ENCODE measurements at regions not wholly inside any gene's neighbourhood (a gene's known extent, or its start where the extent isn't known, plus 50 kb on each side); places are given as distances from the start of the nearest gene placed in this dataset.

DNA sequence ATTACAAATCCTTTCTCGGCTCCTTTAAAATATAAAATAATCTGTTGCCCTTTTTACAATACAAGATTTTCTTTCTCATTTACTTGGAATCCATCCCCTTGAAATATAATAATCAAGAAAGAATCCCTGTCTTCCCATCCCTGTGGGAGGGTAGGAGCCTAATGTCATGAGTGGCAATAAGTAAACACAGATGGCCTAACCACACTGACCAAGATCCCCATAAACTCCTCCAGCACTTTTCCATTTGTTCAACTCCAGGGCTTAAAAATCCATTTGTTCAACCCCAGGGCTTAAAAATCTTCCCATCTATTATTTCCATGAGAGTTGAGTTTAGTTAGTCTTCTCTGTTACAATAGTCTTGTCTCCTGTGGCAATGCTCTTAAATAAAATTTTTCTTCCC, 297.6 kb downstream of the CDH7 start:
- CTCF ChIA-PET (ENCODE audit: low intra/inter-chr PET ratio, low total read pairs), result no interaction called here
- ATAC-seq (no peak), FAIRE-seq (no peak)
- TF ChIP-seq, protein P1, sequence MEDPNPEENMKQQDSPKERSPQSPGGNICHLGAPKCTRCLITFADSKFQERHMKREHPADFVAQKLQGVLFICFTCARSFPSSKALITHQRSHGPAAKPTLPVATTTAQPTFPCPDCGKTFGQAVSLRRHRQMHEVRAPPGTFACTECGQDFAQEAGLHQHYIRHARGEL (CRISPR knock-in tag; IDR thresholded peaks at IDR 0.05), result no peak
- TF ChIP-seq, protein P2, sequence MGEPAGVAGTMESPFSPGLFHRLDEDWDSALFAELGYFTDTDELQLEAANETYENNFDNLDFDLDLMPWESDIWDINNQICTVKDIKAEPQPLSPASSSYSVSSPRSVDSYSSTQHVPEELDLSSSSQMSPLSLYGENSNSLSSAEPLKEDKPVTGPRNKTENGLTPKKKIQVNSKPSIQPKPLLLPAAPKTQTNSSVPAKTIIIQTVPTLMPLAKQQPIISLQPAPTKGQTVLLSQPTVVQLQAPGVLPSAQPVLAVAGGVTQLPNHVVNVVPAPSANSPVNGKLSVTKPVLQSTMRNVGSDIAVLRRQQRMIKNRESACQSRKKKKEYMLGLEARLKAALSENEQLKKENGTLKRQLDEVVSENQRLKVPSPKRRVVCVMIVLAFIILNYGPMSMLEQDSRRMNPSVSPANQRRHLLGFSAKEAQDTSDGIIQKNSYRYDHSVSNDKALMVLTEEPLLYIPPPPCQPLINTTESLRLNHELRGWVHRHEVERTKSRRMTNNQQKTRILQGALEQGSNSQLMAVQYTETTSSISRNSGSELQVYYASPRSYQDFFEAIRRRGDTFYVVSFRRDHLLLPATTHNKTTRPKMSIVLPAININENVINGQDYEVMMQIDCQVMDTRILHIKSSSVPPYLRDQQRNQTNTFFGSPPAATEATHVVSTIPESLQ (CRISPR knock-in tag; conservative IDR thresholded peaks at IDR 0.05), result no peak
- no peak for TF ChIP-seq ZNF232 (CRISPR knock-in tag; IDR thresholded peaks at IDR 0.05; ENCODE audit: borderline replicate concordance)
- TF ChIP-seq HHEX (CRISPR knock-in tag; IDR thresholded peaks at IDR 0.05), result no peak
- TF ChIP-seq, protein P3, sequence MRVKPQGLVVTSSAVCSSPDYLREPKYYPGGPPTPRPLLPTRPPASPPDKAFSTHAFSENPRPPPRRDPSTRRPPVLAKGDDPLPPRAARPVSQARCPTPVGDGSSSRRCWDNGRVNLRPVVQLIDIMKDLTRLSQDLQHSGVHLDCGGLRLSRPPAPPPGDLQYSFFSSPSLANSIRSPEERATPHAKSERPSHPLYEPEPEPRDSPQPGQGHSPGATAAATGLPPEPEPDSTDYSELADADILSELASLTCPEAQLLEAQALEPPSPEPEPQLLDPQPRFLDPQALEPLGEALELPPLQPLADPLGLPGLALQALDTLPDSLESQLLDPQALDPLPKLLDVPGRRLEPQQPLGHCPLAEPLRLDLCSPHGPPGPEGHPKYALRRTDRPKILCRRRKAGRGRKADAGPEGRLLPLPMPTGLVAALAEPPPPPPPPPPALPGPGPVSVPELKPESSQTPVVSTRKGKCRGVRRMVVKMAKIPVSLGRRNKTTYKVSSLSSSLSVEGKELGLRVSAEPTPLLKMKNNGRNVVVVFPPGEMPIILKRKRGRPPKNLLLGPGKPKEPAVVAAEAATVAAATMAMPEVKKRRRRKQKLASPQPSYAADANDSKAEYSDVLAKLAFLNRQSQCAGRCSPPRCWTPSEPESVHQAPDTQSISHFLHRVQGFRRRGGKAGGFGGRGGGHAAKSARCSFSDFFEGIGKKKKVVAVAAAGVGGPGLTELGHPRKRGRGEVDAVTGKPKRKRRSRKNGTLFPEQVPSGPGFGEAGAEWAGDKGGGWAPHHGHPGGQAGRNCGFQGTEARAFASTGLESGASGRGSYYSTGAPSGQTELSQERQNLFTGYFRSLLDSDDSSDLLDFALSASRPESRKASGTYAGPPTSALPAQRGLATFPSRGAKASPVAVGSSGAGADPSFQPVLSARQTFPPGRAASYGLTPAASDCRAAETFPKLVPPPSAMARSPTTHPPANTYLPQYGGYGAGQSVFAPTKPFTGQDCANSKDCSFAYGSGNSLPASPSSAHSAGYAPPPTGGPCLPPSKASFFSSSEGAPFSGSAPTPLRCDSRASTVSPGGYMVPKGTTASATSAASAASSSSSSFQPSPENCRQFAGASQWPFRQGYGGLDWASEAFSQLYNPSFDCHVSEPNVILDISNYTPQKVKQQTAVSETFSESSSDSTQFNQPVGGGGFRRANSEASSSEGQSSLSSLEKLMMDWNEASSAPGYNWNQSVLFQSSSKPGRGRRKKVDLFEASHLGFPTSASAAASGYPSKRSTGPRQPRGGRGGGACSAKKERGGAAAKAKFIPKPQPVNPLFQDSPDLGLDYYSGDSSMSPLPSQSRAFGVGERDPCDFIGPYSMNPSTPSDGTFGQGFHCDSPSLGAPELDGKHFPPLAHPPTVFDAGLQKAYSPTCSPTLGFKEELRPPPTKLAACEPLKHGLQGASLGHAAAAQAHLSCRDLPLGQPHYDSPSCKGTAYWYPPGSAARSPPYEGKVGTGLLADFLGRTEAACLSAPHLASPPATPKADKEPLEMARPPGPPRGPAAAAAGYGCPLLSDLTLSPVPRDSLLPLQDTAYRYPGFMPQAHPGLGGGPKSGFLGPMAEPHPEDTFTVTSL (CRISPR knock-in tag; IDR thresholded peaks at IDR 0.05; ENCODE audit: borderline replicate concordance), result no peak
- TF ChIP-seq, protein P4, sequence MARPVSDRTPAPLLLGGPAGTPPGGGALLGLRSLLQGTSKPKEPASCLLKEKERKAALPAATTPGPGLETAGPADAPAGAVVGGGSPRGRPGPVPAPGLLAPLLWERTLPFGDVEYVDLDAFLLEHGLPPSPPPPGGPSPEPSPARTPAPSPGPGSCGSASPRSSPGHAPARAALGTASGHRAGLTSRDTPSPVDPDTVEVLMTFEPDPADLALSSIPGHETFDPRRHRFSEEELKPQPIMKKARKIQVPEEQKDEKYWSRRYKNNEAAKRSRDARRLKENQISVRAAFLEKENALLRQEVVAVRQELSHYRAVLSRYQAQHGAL (CRISPR knock-in tag; IDR thresholded peaks at IDR 0.05; ENCODE audit: not compliant biosample characterization), result no peak
- TF ChIP-seq ZNF430 (CRISPR knock-in tag; IDR thresholded peaks at IDR 0.05), result no peak
- no peak for TF ChIP-seq RFX1 (IDR thresholded peaks at IDR 0.05)
- TF ChIP-seq, protein P5, sequence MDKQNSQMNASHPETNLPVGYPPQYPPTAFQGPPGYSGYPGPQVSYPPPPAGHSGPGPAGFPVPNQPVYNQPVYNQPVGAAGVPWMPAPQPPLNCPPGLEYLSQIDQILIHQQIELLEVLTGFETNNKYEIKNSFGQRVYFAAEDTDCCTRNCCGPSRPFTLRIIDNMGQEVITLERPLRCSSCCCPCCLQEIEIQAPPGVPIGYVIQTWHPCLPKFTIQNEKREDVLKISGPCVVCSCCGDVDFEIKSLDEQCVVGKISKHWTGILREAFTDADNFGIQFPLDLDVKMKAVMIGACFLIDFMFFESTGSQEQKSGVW (CRISPR knock-in tag; IDR thresholded peaks at IDR 0.05; ENCODE audit: borderline replicate concordance), result no peak
- no peak for TF ChIP-seq ZNF614 (CRISPR knock-in tag; IDR thresholded peaks at IDR 0.05; ENCODE audit: borderline replicate concordance)
- no peak for TF ChIP-seq ZNF556 (CRISPR knock-in tag; IDR thresholded peaks at IDR 0.05; ENCODE audit: borderline replicate concordance)
- no peak for TF ChIP-seq SRF (IDR thresholded peaks at IDR 0.05; ENCODE audit: low read depth, low read length)
- no peak for TF ChIP-seq NFYC (CRISPR knock-in tag; IDR thresholded peaks at IDR 0.05)
- TF ChIP-seq, protein P6, sequence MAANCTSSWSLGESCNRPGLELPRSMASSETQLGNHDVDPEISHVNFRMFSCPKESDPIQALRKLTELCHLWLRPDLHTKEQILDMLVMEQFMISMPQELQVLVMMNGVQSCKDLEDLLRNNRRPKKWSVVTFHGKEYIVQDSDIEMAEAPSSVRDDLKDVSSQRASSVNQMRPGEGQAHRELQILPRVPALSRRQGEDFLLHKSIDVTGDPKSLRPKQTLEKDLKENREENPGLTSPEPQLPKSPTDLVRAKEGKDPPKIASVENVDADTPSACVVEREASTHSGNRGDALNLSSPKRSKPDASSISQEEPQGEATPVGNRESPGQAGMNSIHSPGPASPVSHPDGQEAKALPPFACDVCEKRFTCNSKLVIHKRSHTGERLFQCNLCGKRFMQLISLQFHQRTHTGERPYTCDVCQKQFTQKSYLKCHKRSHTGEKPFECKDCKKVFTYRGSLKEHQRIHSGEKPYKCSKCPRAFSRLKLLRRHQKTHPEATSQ (CRISPR knock-in tag; IDR thresholded peaks at IDR 0.05; ENCODE audit: borderline replicate concordance), result no peak
- TF ChIP-seq ESRRA (CRISPR knock-in tag; IDR thresholded peaks at IDR 0.05; ENCODE audit: low read depth), result no peak

More for the DNA sequence above, 297.6 kb downstream of the CDH7 start:
- intact Hi-C loops (cut with micrococcal nuclease; ENCODE audit: unreplicated experiment) (no loop called here), in situ Hi-C loops (cut with HindIII; ENCODE audit: extremely low pct_ligation_motif_present, low pct_unique_long_range_greater_than_20kb) (no loop called here)
- no peak overlapping the region for H2AFZ ChIP-seq (ENCODE audit: low read length)
- H3K27ac ChIP-seq (ENCODE audit: extremely low read length, insufficient read depth, low read length), result no peak overlapping the region
- H3K4me3 ChIP-seq (replicated peaks in 1 of 3; ENCODE audit: insufficient read depth in 1 of 3, low read depth in 2 of 3, low read length in 3 of 3), result no peak overlapping the region
- H3K4me2 ChIP-seq (ENCODE audit: low read depth, low read length), result no peak overlapping the region
- POLR2A ChIA-PET, result no interaction called here
- no peaks in the 10 kb centered on the region for H4K20me1 ChIP-seq (ENCODE audit: insufficient read depth, low read length)
- H3K79me2 ChIP-seq (ENCODE audit: insufficient read depth, low read length), result no peaks in the 10 kb centered on the region
- no TSS peak for BruUV-seq (replicated peaks)
- no peak for DNase-seq (ENCODE audit: low spot score)
- H3K4me1 ChIP-seq (ENCODE audit: insufficient read depth, low read length), result no peaks in the 10 kb centered on the region
- WGBS (ENCODE audit: low lambda C conversion rate), result 0% methylated on average over 1 of the region's 1 CpG
- no peaks in the 10 kb centered on the region for H3K36me3 ChIP-seq (replicated peaks in 1 of 2; ENCODE audit: control insufficient read depth in 1 of 2, insufficient read depth in 2 of 2, low read length in 2 of 2)
- H3K9ac ChIP-seq (ENCODE audit: insufficient read depth, low read depth, low read length), result no peak overlapping the region
- no peaks in the 10 kb centered on the region for H3K27me3 ChIP-seq (ENCODE audit: control insufficient read depth in 1 of 2, insufficient read depth in 2 of 2, low read length in 2 of 2)
- H3K9me3 ChIP-seq (ENCODE audit: low read length), result no peaks in the 10 kb centered on the region
